ENCODE measurements at regions not wholly inside any gene's neighbourhood (a gene's known extent, or its start where the extent isn't known, plus 50 kb on each side); places are given as distances from the start of the nearest gene placed in this dataset.

GRCh38 chr3:14001136-14001535 is 121.3 kb upstream of the WNT7A start:
- no peak for TF ChIP-seq CTCF (IDR thresholded peaks at IDR 0.05)
- no peak for TF ChIP-seq POLR2A (IDR thresholded peaks at IDR 0.05)
